GM12875 (cell line): ENCODE measurements at regions not wholly inside any gene's neighbourhood (a gene's known extent, or its start where the extent isn't known, plus 50 kb on each side); places are given as distances from the start of the nearest gene placed in this dataset.

Source experiments
- H3K4me3 ChIP-seq: one replicate; pipeline ENCODE4 v1.5.1; 2011; ENCODE audit warnings: low read depth, low read length, control low read depth
- CTCF ChIP-seq: IDR thresholded peaks from 2 replicates; pipeline ENCODE4 v1.5.1; 2011; ENCODE audit warnings: low read depth, mild to moderate bottlenecking, control low read depth, inconsistent platforms, low read length, moderate library complexity, borderline replicate concordance; ENCODE audit not compliant: insufficient read depth

DNA sequence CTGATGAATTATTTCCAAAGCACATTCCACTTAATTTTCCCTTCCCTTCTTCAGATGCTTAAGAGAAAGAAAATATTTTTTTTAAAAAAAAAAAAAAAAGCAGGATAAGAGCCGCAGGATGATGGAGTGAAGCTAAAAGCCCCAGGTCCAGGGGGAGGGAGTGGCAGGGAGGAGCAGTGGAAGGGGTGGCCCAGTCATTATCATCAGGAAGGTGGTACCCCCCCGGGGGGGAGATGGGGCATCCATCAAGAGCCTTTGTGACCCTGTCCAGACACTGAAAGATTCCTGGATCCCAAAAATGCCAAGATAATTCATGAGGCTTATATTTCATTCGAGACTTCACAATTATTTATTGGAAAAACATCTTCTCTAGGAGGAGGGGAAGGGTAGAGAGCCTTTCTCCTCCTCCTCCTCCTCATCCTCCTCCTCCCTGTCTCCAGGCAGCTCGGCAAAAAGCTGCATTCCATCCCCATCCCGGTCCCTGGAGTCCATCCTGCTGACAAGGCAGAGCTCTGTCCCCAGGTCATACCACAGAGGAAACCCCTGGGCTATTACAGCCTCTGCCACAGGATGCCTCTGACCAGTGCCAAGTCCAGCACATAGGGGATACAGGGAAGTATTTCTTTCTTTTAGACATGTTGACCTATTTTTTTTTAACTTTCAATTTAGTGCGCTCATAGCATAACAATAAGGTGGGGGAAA lies 125.3 kb downstream of the TWIST2 start:
- H3K4me3 ChIP-seq, result no peak overlapping the region

GRCh38 chr2:238974081-238974480 lies 126.2 kb downstream of the TWIST2 start:
- H3K4me3 ChIP-seq, result no peak overlapping the region
- no peak for TF ChIP-seq CTCF

More for the DNA sequence above, 125.3 kb downstream of the TWIST2 start:
- TF ChIP-seq CTCF, result no peak

GRCh38 chr2:238974501-238975166 lies 126.7 kb downstream of the TWIST2 start:
- no peak for TF ChIP-seq CTCF
- no peak overlapping the region for H3K4me3 ChIP-seq

GRCh38 chr2:238975408-238975807 lies 127.5 kb downstream of the TWIST2 start:
- no peak overlapping the region for H3K4me3 ChIP-seq
- TF ChIP-seq CTCF, result no peak

GRCh38 chr2:238978497-238978896 lies 130.6 kb downstream of the TWIST2 start:
- H3K4me3 ChIP-seq, result no peak overlapping the region
- no peak for TF ChIP-seq CTCF

- no peak for TF ChIP-seq CTCF
- H3K4me3 ChIP-seq, result no peak overlapping the region
These were observed 131.8 kb downstream of the TWIST2 start for GRCh38 chr2:238979636-238980035.
